ENCODE measurements at regions not wholly inside any gene's neighbourhood (a gene's known extent, or its start where the extent isn't known, plus 50 kb on each side); places are given as distances from the start of the nearest gene placed in this dataset.

DNA sequence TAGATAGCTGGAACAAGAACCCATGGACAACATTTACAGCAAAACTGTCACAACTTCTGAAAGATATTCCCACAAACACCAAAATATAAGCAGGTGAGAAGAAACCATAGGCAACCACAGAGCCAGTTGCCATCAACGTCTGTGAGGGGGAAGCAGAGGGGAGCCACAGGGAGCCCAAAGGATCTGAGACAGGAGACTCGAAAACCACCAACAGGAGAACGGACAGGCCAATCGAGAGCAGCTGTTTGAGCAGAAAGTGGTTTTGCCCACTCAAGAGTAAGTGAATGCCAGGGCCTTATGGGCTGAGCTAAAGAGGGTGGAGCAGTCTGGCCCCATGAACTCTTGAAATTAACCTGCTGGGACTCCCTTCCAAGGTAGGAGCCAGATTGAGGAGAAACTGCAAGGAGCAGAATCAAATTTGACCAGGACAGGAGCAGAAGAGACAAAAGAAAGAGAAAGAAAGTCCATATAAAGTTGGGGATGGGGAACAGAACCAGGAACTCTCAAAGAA, 195.4 kb downstream of the ANKRD60 start:
- peak; percentile 16 for DNase-seq

- peak; percentile 16 for DNase-seq
These were observed 195.9 kb downstream of the ANKRD60 start for GRCh38 chr20:58032599-58032998.

GRCh38 chr20:58031350-58031749, 197.1 kb downstream of the ANKRD60 start:
- DNase-seq: peak; percentile 15

DNA sequence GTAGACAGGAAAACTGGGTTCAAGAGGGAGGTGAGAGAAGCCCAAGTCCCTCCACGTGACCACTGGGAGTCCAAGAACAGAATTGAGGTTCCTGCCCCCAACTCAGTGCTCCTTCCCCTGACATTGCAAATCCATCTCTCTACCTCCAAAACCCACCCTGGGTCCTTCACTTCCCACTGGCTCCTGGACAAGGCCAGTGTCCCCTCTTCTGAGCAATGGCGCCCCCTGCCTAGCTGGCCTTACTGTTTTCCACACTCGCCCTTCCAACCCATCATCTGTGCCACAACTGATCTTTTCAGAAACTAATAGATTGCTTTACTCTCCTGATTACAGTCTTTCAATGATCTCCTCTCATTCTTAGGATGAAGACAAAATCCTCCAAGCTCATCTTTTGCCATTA, 200.3 kb downstream of the ANKRD60 start:
- DNase-seq: peak; percentile 37

GRCh38 chr20:58026361-58026760, 202.1 kb downstream of the ANKRD60 start:
- DNase-seq: peak; percentile 17

- DNase-seq: peak; percentile 47
These were observed 203.2 kb downstream of the ANKRD60 start for GRCh38 chr20:58025233-58025632.

- peak; percentile 39 for DNase-seq
These were observed 204.2 kb downstream of the ANKRD60 start for GRCh38 chr20:58024241-58024721.

GRCh38 chr20:58023781-58024180, 204.7 kb downstream of the ANKRD60 start:
- no peak for DNase-seq

GRCh38 chr20:58023346-58023745, 205.1 kb downstream of the ANKRD60 start:
- DNase-seq: peak; percentile 27

- DNase-seq: no peak
These were observed 205.7 kb downstream of the ANKRD60 start for GRCh38 chr20:58022711-58023110.

DNA sequence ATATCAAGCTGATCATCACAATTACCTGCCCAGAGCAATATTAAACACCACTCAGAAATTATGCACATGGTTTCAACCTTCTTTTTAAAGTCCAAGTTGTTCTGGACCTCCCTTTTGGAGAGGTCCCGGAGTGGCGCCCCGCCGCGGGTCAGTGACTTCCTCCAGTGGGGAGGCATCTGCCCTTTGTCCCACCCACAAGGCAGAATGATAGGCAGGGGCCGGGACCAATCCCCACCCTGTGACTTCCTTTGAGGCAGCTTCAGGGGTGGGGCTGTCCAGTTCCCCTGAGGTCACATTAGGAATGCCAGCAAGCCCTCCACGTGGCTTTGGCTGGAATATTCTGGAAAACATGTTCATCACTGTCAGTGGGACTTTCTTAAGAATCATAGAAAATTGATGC, 207.0 kb downstream of the ANKRD60 start:
- peak; percentile 59 for DNase-seq

GRCh38 chr20:58020656-58021454, 207.6 kb downstream of the ANKRD60 start:
- DNase-seq: peak; percentile 58

DNA sequence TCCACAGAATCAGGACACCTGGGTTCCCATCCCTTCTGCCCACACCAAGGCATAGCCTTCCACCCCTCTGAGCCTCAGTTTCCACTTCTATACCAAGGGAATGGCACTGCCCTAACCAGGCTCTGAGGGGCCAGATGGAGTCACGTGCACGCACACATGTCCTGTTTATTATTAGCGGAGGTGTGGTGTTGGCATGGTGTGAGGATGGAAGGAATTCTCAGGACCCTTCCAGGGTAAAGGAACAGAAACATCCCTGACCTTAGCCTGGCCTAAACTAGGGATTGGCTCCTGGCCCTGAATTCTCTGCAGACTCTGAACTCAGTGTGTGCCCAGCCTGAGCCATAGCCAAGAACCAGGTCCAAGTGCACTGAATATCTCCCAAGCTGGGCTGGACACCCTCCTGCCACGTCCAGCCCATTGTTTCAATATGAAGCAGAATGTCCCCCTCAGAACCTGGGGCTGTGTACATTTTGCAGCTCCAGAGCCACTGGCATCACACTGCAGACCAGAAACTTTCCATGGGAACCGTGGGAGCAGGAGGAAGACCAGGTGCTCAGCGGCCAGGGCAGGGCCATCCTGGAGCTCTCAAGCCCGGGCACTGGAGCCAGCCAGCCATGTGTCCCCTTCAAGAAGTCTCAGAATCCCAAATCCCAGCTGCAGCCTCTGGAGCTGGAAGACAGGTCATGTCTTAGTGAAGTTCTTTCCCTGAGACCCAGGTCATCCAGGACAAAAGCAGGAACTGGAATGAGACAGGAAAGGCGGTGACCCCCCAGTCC, 208.4 kb downstream of the ANKRD60 start:
- DNase-seq: peak; percentile 35

DNA sequence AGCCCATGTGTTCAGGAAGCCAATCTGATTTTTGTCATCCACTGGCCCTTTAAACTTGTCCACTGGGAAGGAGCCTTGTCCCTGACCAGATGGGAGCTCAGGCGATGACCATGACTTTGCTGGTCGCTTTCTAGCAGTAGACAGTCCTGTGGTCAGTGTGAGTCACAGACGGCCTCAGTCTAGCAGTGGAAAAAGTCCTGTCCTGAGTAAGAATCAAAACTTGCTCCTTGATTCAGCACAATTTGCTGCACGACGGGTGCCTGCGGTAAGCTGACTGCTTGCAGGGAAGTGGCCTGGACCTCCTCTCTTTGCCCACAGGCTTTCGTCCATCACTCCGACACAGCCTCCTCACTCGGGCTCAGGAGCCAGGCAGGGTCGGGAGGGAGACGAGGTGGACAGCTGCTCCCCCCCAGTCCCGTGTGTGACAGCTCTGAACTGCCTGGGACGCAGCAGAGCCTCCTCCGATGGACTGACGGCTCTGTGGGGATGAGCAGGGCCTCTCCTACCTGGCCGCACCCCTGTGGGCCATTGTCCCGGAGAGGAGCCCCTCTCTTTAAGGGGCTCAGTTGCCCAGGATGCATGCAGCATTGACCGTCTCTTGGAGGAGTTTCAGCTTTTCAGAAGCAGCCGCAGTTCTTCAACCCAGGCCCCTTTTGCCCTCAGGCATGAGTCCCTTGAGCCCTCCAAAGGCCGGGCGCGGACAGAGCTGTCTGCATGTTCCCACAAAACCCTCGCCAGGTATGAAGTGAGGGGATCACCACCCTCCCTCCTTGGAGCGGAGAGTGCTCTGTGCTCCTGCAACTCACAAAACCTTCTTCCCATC, 209.2 kb downstream of the ANKRD60 start:
- DNase-seq: peak; percentile 71

DNA sequence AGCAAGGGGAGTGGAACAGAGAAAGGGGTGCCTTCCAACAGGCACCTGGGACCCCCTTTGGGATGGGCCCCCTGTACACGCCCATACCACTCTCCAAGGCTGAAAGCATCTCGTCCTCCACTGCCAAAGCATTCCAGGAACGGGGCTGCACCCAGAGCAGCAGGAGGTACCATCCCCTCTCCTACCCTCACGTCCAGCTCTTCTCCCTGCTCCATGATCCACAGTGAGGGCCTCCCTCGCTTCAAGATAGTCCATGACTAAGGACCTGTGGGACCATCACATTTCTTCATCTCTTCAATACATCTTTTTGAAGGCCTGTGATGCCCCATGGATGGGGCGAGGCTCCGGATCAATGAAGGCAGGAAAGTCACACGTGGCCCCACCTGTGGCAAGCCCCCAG, 209.9 kb downstream of the ANKRD60 start:
- DNase-seq: peak; percentile 28

GRCh38 chr20:58017970-58018530, 210.4 kb downstream of the ANKRD60 start:
- DNase-seq: no peak

GRCh38 chr20:58017231-58017969, 211.1 kb downstream of the ANKRD60 start:
- DNase-seq: peak; percentile 90

DNA sequence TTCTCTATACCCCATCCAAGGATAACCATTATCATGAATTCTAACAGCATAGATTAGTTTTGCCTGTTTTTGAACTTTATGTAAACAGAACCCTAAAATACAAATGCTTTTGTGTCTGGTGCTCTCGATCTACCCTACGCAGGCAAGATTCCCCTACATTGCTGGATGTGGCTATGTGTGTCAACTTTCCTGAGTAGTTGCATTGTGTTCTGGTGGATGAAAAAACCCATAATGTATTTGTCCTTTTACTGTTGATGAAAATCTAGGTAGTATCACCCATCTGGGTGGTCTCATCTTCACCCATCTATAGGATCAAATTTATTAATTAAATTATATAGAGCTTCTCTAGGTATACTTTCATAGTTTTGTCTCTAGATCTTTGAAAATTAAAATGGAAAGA, 211.7 kb downstream of the ANKRD60 start:
- no peak for DNase-seq

DNA sequence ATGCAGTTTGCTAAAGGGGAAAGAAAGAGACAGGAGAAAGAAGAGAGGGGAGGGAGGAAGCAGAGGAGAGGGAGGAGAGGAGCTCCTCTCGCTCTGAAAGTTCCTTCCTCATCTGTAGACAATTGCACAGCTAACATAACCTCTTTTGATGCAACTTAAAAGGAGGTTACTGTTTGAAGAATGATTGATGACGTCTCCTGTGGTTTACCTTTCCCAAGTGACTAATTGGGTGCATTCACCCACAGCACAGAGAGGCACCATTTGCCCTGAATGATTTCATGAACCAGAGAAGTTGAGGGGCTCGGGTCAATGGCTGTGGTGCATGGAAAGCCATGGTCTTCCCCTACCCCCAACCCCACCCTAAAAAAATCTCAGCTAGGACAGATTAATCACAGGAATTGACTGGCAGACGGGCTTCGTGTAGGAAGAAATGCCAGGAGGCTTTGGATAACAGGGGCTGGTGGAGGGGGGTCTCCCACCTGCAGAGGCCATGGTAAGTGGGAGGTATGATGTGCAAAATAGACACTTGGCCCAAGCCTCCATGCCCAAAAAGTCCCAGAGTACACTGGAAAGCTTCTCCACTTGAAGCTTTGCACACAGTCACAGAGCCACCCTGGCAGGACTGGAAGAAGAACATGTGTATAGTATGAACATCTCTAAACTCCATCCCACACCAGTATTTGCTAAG, 213.7 kb downstream of the ANKRD60 start:
- DNase-seq: peak; percentile 46

DNA sequence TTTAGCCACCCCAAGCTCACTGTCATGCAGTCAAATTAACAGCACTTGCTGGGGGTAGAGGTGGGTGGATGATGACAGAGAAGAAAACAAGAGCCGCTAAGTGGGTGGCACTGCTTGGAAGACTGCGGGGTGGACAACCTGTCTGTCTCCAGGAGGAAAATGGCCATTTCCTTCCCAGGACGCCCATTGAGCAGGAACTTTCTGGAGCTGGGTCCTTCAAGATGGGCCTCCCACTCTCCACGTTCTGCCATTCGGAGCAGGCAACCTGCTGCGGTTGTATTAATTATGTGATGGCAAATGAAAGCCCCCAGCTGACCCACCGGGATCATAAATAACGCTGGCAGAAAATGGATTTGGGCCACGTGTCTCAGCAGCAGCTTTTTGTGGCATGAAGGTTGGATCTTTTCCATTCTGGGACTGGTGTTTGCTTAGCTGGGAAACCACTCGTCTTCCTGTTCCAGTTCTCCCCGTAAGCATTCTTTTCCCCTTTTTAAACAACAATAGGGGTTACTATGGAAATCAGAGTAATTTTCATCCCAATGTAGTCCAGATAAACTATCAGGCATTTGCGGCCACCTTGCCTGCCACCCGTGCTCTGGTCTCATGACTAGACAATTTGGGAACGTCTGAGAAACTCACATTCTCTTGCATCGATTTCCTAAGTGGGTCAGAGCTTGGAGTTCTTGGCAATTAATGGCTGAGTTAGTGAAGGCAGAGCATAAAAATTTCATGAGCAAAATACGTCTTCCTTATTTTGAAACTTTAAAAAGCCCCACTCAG, 215.5 kb downstream of the ANKRD60 start:
- no peak for DNase-seq

All from islet precursor cell (in vitro differentiated cells).